DND-41 (cell line): ENCODE measurements at regions not wholly inside any gene's neighbourhood (a gene's known extent, or its start where the extent isn't known, plus 50 kb on each side); places are given as distances from the start of the nearest gene placed in this dataset.

Experiments
- ATAC-seq: fragments of 200-7000 bp; cut with Tn5 transposase; 3 replicates; pipeline ENCODE4 v1.9.1; 2021; ENCODE audit warnings: low read depth; ENCODE audit not compliant: insufficient read depth
- DNase-seq: peaks from one replicate; pipeline ENCODE4 v3.0.0-alpha.2; 2020
- H2AFZ ChIP-seq: 2 replicates; pipeline ENCODE4 v1.6.0; 2012; ENCODE audit warnings: low read depth, low read length
- H3K27ac ChIP-seq: 2 replicates; pipeline ENCODE4 v1.5.1; 2012; ENCODE audit warnings: low read length, inconsistent platforms
- H3K27me3 ChIP-seq: fragments of 200-600 bp; sonication (generic); 2 replicates; pipeline ENCODE4 v1.6.0; 2012; ENCODE audit warnings: low read length, mild to moderate bottlenecking, inconsistent platforms; ENCODE audit not compliant: insufficient read depth, poor library complexity
- H3K36me3 ChIP-seq: 2 replicates; pipeline ENCODE4 v1.5.1; 2012; ENCODE audit warnings: low read length, inconsistent platforms; ENCODE audit not compliant: insufficient read depth
- H3K4me1 ChIP-seq: 2 replicates; pipeline ENCODE4 v1.5.1; 2012; ENCODE audit warnings: mild to moderate bottlenecking, low read length; ENCODE audit not compliant: insufficient read depth
- H3K4me2 ChIP-seq: 2 replicates; pipeline ENCODE4 v1.6.0; 2012; ENCODE audit warnings: mild to moderate bottlenecking, moderate library complexity, low read length, inconsistent platforms; ENCODE audit not compliant: insufficient read depth
- H3K4me3 ChIP-seq, 2 experiments: fragments of 200-600 bp in 1 of 2; shearing (Covaris generic) in 1 of 2; 2 replicates each; pipeline ENCODE4 v1.5.1; 2012 to 2016; ENCODE audit warnings: inconsistent platforms in 2 of 2, low read length in 2 of 2, mild to moderate bottlenecking in 2 of 2, low read depth in 1 of 2, moderate library complexity in 1 of 2
- H3K79me2 ChIP-seq: 2 replicates; pipeline ENCODE4 v1.6.0; 2012; ENCODE audit warnings: low read length, inconsistent platforms; ENCODE audit not compliant: insufficient read depth
- H3K9ac ChIP-seq: 2 replicates; pipeline ENCODE4 v1.6.0; 2012; ENCODE audit warnings: low read depth, mild to moderate bottlenecking, inconsistent platforms, low read length, moderate library complexity
- H3K9me3 ChIP-seq: 2 replicates; pipeline ENCODE4 v1.5.1; 2012; ENCODE audit warnings: low read length, moderate library complexity, mild to moderate bottlenecking, inconsistent platforms; ENCODE audit not compliant: insufficient read depth, severe bottlenecking
- H4K20me1 ChIP-seq: 2 replicates; pipeline ENCODE4 v1.6.0; 2012; ENCODE audit warnings: low read length; ENCODE audit not compliant: insufficient read depth
- CTCF ChIP-seq: IDR thresholded peaks from 2 replicates; pipeline ENCODE4 v1.5.1; 2012; ENCODE audit warnings: borderline replicate concordance, low read length, moderate library complexity, mild to moderate bottlenecking; ENCODE audit not compliant: poor library complexity, severe bottlenecking; ENCODE audit errors: extremely low read depth
- EZH2 ChIP-seq: IDR thresholded peaks from 3 replicates; pipeline ENCODE4 v1.6.1; 2012; ENCODE audit warnings: borderline replicate concordance, low read depth, mild to moderate bottlenecking, moderate library complexity, low read length, inconsistent platforms; ENCODE audit not compliant: severe bottlenecking

DNA sequence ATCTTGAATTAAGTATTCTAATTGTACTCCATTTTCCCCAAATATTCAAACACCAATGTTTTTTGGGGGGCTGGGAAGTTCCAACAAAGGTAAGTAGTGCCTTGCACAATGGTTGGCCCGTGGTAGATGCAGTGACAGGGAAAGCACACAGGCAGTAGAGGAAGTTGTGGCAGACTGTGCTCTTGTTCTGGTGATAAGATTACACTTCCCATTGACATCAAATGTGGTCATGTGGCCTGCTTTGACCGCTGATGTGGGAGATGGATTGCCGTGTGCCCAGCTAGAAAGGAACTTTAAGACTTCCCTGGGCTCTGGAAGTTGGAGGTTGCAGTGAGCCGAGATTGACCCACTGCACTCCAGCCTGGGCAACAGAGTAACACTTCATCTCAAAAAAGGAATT is 223.8 kb downstream of the VRK1 start:
- H2AFZ ChIP-seq: no peak overlapping the region
- no peaks in the 10 kb centered on the region for H3K9me3 ChIP-seq
- no peaks in the 10 kb centered on the region for H3K4me1 ChIP-seq
- no peak for ATAC-seq
- H3K9ac ChIP-seq: no peak overlapping the region
- no peaks in the 10 kb centered on the region for H3K79me2 ChIP-seq
- no peaks in the 10 kb centered on the region for H4K20me1 ChIP-seq
- TF ChIP-seq EZH2: no peak
- no peak for TF ChIP-seq CTCF
- no peaks in the 10 kb centered on the region for H3K36me3 ChIP-seq
- no peak overlapping the region for H3K4me2 ChIP-seq
- H3K4me3 ChIP-seq: no peak overlapping the region
- no peak overlapping the region for H3K27ac ChIP-seq
- no peaks in the 10 kb centered on the region for H3K27me3 ChIP-seq
- no peak for DNase-seq

DNA sequence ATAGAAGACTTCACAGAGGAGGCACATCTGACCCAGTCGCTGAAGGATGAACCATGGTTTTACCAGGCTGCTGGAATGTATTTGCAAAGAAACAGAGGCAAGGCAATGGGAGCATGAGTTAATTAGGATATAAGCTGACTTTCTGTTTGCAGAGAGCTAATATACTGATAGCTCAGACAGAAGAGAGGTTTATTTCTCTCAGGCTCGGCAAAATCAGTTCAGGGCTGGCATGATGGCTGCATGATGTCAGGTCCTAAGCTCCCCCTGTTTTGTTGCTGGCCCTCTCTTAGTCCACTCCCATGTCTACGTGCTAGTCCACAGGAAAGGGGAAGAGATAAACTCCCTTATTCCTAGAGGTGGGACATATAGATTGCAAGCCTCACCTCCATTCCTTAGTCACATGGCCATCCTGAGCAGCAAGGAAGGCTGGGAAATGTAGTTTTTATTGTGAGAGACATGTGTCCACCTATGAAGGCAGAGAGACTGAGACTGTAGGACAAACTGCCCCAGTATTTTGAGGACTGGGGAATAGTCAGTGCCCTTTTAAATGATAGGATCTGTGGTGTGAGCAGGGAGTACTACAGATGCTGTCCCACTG is 224.5 kb downstream of the VRK1 start:
- Histone ChIP-seq H3K79me2 (no peaks in the 10 kb centered on the region), H3K4me3 (no peak overlapping the region), H3K9me3 (no peaks in the 10 kb centered on the region), H3K27me3 (no peaks in the 10 kb centered on the region), H3K36me3 (no peaks in the 10 kb centered on the region), H3K4me1 (no peaks in the 10 kb centered on the region), H3K27ac (no peak overlapping the region), H3K9ac (no peak overlapping the region), H3K4me2 (no peak overlapping the region), H2AFZ (no peak overlapping the region), H4K20me1 (no peaks in the 10 kb centered on the region)
- no peak for DNase-seq
- TF ChIP-seq CTCF (no peak), EZH2 (no peak)
- no peak for ATAC-seq

DNA sequence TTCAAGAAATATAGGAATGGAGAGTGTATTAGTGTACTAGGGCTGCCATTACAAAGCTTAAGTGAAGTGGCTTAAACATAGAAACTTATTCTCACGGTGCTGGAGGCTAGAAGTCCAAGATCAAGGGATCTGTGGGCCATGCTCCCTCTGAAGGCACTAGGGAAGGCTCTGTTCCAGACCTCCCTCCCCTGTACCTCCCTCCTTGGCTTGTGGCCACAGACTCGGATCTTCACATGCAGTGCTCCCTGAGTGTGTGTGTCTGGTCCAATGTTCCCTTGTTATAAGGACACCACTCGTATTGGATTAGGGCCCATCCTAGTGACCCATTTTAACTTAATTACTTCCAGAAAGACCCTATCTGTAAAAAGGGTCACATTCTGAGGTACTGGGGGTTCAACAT is 225.6 kb downstream of the VRK1 start:
- Histone ChIP-seq H3K4me2 (no peak overlapping the region), H2AFZ (no peak overlapping the region), H3K4me1 (no peaks in the 10 kb centered on the region), H3K36me3 (no peaks in the 10 kb centered on the region), H3K79me2 (no peaks in the 10 kb centered on the region), H3K4me3 (no peak overlapping the region), H3K27me3 (no peaks in the 10 kb centered on the region), H3K9me3 (no peaks in the 10 kb centered on the region), H3K9ac (no peak overlapping the region), H3K27ac (no peak overlapping the region), H4K20me1 (no peaks in the 10 kb centered on the region)
- no peak for ATAC-seq
- TF ChIP-seq EZH2 (no peak), CTCF (no peak)
- no peak for DNase-seq

- Histone ChIP-seq H4K20me1 (no peaks in the 10 kb centered on the region), H3K36me3 (no peaks in the 10 kb centered on the region), H3K27ac (no peak overlapping the region), H3K4me2 (no peak overlapping the region), H3K4me3 (no peak overlapping the region), H3K27me3 (no peaks in the 10 kb centered on the region), H3K9me3 (no peaks in the 10 kb centered on the region), H2AFZ (no peak overlapping the region), H3K9ac (no peak overlapping the region), H3K79me2 (no peaks in the 10 kb centered on the region), H3K4me1 (no peaks in the 10 kb centered on the region)
- no peak for TF ChIP-seq CTCF
- TF ChIP-seq EZH2: no peak
- no peak for DNase-seq
- ATAC-seq: no peak
These were observed 226.7 kb downstream of the VRK1 start for GRCh38 chr14:97023871-97024270.
